ENCODE measurements at regions not wholly inside any gene's neighbourhood (a gene's known extent, or its start where the extent isn't known, plus 50 kb on each side); places are given as distances from the start of the nearest gene placed in this dataset.

- Histone ChIP-seq H3K9me3 (no peaks in the 10 kb centered on the region), H3K4me1 (no peaks in the 10 kb centered on the region), H3K4me3 (no peak overlapping the region), H3K27me3 (no peaks in the 10 kb centered on the region), H3K36me3 (no peaks in the 10 kb centered on the region), H3K27ac (no peak overlapping the region)
- FAIRE-seq (no peak), DNase-seq (no peak), ATAC-seq (no peak)
- intact Hi-C loops (cut with DNase I) = loop anchor here in 1 of 3 donors (10.0 kb wide), 1 partner anchor 62 kb away; no protein-coding TSS in a partner anchor
- TF ChIP-seq, protein P1, sequence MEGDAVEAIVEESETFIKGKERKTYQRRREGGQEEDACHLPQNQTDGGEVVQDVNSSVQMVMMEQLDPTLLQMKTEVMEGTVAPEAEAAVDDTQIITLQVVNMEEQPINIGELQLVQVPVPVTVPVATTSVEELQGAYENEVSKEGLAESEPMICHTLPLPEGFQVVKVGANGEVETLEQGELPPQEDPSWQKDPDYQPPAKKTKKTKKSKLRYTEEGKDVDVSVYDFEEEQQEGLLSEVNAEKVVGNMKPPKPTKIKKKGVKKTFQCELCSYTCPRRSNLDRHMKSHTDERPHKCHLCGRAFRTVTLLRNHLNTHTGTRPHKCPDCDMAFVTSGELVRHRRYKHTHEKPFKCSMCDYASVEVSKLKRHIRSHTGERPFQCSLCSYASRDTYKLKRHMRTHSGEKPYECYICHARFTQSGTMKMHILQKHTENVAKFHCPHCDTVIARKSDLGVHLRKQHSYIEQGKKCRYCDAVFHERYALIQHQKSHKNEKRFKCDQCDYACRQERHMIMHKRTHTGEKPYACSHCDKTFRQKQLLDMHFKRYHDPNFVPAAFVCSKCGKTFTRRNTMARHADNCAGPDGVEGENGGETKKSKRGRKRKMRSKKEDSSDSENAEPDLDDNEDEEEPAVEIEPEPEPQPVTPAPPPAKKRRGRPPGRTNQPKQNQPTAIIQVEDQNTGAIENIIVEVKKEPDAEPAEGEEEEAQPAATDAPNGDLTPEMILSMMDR (IDR thresholded peaks at IDR 0.05) = no peak
- 79 to 83% methylated on average over 5 of the region's 5 CpGs for WGBS, 2 donors
Observed at GRCh38 chr9:1876891-1877496, 138.2 kb upstream of the SMARCA2 start.

DNA sequence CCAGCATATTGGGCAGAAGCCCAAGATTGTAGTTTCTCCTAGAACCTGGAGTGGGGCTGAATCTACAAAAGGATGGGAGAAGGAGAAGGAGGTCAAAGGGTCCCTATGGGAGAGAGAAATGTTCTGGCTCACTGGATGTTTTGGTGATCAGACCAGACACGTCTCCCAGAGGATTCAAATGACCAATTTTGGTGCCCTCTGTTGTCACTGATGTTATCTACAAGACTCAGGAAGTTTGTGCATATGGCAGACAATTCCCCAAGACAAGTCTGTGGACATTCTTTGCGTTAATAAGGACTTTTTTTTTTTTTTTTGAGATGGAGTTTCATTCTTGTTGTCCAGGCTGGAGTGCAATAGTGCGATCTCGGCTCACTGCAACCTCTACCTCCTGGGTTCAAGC, 137.2 kb upstream of the SMARCA2 start:
- no peaks in the 10 kb centered on the region for H3K9me3 ChIP-seq
- no peak for FAIRE-seq

GRCh38 chr9:1878811-1879210, 136.3 kb upstream of the SMARCA2 start:
- DNase-seq (no peak), ATAC-seq (no peak), FAIRE-seq (no peak)
- no peaks in the 10 kb centered on the region for H3K9me3 ChIP-seq
- no peak overlapping the region for H3K27ac ChIP-seq
- WGBS, 2 donors = 72 to 87% methylated on average over 3 of the region's 3 CpGs
- H3K4me3 ChIP-seq = no peak overlapping the region
- intact Hi-C loops (cut with DNase I) = loop anchor here in 1 of 3 donors (10.0 kb wide), 1 partner anchor 64 kb away; no protein-coding TSS in a partner anchor
- no peaks in the 10 kb centered on the region for H3K36me3 ChIP-seq
- TF ChIP-seq, protein P1 (IDR thresholded peaks at IDR 0.05) = no peak
- no peaks in the 10 kb centered on the region for H3K27me3 ChIP-seq
- no peaks in the 10 kb centered on the region for H3K4me1 ChIP-seq

More for the DNA sequence above, 137.2 kb upstream of the SMARCA2 start:
- H3K27ac ChIP-seq = no peak overlapping the region
- H3K27me3 ChIP-seq = no peaks in the 10 kb centered on the region
- ATAC-seq (no peak), DNase-seq (no peak)
- WGBS, 2 donors = 85 to 87% methylated on average over 4 of the region's 4 CpGs
- TF ChIP-seq, protein P1 (IDR thresholded peaks at IDR 0.05) = no peak
- intact Hi-C loops (cut with DNase I) = loop anchor here in 1 of 3 donors (10.0 kb wide), 1 partner anchor 63 kb away; no protein-coding TSS in a partner anchor
- no peaks in the 10 kb centered on the region for H3K4me1 ChIP-seq
- no peaks in the 10 kb centered on the region for H3K36me3 ChIP-seq
- no peak overlapping the region for H3K4me3 ChIP-seq

DNA sequence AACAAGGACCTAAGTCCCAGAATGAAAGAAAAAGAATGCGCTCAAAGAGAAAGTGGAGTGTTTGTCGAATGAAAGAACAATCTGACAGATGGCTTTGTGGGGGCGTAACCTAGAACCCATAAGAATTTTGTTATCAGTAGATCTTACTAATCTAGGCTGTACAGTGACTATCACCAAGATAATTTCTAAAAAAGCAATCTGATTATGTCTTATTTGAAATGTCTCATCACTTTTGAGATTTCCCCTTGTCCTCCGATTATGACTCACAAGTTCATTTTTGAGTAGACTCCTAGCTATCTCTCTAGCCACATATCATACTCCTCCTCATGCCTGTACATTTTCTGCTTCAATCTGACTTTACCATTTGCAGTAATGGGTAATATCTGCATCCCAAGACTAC, 135.6 kb upstream of the SMARCA2 start:
- FAIRE-seq = no peak
- no peak for DNase-seq
- H3K9me3 ChIP-seq = no peaks in the 10 kb centered on the region
- no peaks in the 10 kb centered on the region for H3K27me3 ChIP-seq
- ATAC-seq = no peak
- no peaks in the 10 kb centered on the region for H3K4me1 ChIP-seq
- TF ChIP-seq, protein P1 (IDR thresholded peaks at IDR 0.05) = no peak
- no peak overlapping the region for H3K4me3 ChIP-seq
- H3K36me3 ChIP-seq = no peaks in the 10 kb centered on the region
- intact Hi-C loops (cut with DNase I) = loop anchor here in 1 of 3 donors (10.0 kb wide), 1 partner anchor 65 kb away; no protein-coding TSS in a partner anchor
- no peak overlapping the region for H3K27ac ChIP-seq
- WGBS, 2 donors = 83 to 90% methylated on average over 4 of the region's 4 CpGs

- TF ChIP-seq, protein P1 (IDR thresholded peaks at IDR 0.05) = no peak
- DNase-seq (no peak), FAIRE-seq (no peak), ATAC-seq (no peak)
- 84 to 86% methylated on average over 4 of the region's 4 CpGs for WGBS, 2 donors
- no peaks in the 10 kb centered on the region for H3K36me3 ChIP-seq
- H3K27me3 ChIP-seq = no peaks in the 10 kb centered on the region
- intact Hi-C loops (cut with DNase I) = no loop called here
- no peaks in the 10 kb centered on the region for H3K9me3 ChIP-seq
- no peaks in the 10 kb centered on the region for H3K4me1 ChIP-seq
- H3K27ac ChIP-seq = no peak overlapping the region
- no peak overlapping the region for H3K4me3 ChIP-seq
Observed at GRCh38 chr9:1880038-1880565, 135.0 kb upstream of the SMARCA2 start.

Measured in pancreas (tissue), 10 donors.